ENCODE measurements at regions not wholly inside any gene's neighbourhood (a gene's known extent, or its start where the extent isn't known, plus 50 kb on each side); places are given as distances from the start of the nearest gene placed in this dataset.

DNA sequence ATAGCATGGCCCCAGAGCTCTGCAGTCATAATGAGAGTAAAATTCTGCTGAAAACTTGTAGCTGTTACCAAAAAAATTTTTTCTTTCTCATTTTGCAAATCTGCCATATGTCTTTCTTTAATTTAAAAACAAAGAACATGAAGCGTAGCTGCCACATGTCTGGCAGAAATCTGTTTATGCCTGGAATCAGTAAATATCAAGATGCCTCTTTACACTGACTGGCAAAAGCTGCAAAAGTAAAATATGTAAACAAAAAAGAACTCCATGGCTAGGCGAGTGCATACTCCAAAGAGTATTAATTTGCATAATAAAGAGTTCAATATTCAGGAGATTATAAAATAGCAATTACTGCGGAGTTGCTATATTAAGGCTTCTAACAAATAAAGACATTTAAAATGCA is 130.9 kb upstream of the SP8 start:
- H3K4me2 ChIP-seq (ENCODE audit: insufficient read depth, low read length): no peak overlapping the region
- intact Hi-C loops (cut with micrococcal nuclease): no loop called here
- H3K27me3 ChIP-seq (ENCODE audit: control insufficient read depth in 2 of 2, insufficient read depth in 2 of 2, low read length in 2 of 2): no peaks in the 10 kb centered on the region
- H3K4me1 ChIP-seq (ENCODE audit: control insufficient read depth, extremely low read depth, insufficient read depth, low read length): no peaks in the 10 kb centered on the region
- no peaks in the 10 kb centered on the region for H4K20me1 ChIP-seq (replicated peaks; ENCODE audit: control insufficient read depth, extremely low read depth, insufficient read depth, low read length)
- DNase-seq (ENCODE audit: low read depth, low spot score) (no peak), FAIRE-seq (no peak)
- no peak overlapping the region for H3K4me3 ChIP-seq (replicated peaks in 1 of 3; ENCODE audit: insufficient read depth in 1 of 3, low read depth in 1 of 3, low read length in 3 of 3)
- H3K27ac ChIP-seq (ENCODE audit: insufficient read depth, low read depth, low read length): no peak overlapping the region
- BruUV-seq (replicated peaks): no TSS peak
- no peaks in the 10 kb centered on the region for H3K9me3 ChIP-seq (replicated peaks; ENCODE audit: control insufficient read depth, insufficient read depth, low read length)
- CTCF ChIA-PET: no interaction called here
- no peaks in the 10 kb centered on the region for H3K9me1 ChIP-seq (replicated peaks; ENCODE audit: control insufficient read depth, extremely low read depth, insufficient read depth, low read length)
- H3K79me2 ChIP-seq (ENCODE audit: control insufficient read depth, insufficient read depth, low read length): no peaks in the 10 kb centered on the region
- dilution Hi-C loops (cut with MboI; ENCODE audit: extremely low pct_ligation_motif_present, low sequenced_read_pairs): no loop called here
- no peaks in the 10 kb centered on the region for H3K36me3 ChIP-seq (ENCODE audit: control insufficient read depth in 2 of 2, extremely low read depth in 1 of 2, insufficient read depth in 2 of 2, low read length in 2 of 2)
- TF ChIP-seq FOS (IDR thresholded peaks at IDR 0.05; ENCODE audit: borderline replicate concordance, insufficient read depth, low read length) (no peak), POLR2A (IDR thresholded peaks at IDR 0.05; ENCODE audit: low read depth, low read length) (no peak), POLR2AphosphoS5 (IDR thresholded peaks at IDR 0.05; ENCODE audit: insufficient read depth, low read depth, low read length) (no peak), GATA2 (IDR thresholded peaks at IDR 0.05; ENCODE audit: insufficient read depth, insufficient read length, low read depth, low read length) (no peak), EZH2 (IDR thresholded peaks at IDR 0.05; ENCODE audit: borderline replicate concordance, low read depth, low read length, severe bottlenecking) (no peak), JUN (IDR thresholded peaks at IDR 0.05; ENCODE audit: borderline replicate concordance, insufficient read depth, insufficient read length, low read depth) (no peak), MYC (IDR thresholded peaks at IDR 0.05; ENCODE audit: low read depth, low read length) (no peak)
- TF ChIP-seq, protein P1, sequence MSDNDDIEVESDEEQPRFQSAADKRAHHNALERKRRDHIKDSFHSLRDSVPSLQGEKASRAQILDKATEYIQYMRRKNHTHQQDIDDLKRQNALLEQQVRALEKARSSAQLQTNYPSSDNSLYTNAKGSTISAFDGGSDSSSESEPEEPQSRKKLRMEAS (IDR thresholded peaks at IDR 0.05; ENCODE audit: insufficient read depth, insufficient read length): no peak
- TF ChIP-seq, protein P2, sequence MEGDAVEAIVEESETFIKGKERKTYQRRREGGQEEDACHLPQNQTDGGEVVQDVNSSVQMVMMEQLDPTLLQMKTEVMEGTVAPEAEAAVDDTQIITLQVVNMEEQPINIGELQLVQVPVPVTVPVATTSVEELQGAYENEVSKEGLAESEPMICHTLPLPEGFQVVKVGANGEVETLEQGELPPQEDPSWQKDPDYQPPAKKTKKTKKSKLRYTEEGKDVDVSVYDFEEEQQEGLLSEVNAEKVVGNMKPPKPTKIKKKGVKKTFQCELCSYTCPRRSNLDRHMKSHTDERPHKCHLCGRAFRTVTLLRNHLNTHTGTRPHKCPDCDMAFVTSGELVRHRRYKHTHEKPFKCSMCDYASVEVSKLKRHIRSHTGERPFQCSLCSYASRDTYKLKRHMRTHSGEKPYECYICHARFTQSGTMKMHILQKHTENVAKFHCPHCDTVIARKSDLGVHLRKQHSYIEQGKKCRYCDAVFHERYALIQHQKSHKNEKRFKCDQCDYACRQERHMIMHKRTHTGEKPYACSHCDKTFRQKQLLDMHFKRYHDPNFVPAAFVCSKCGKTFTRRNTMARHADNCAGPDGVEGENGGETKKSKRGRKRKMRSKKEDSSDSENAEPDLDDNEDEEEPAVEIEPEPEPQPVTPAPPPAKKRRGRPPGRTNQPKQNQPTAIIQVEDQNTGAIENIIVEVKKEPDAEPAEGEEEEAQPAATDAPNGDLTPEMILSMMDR (IDR thresholded peaks at IDR 0.05; ENCODE audit: extremely low read depth in 1 of 2, insufficient read depth in 1 of 2, low read depth in 1 of 2, low read length in 2 of 2): no peak
- no peak overlapping the region for H2AFZ ChIP-seq (ENCODE audit: low read depth, low read length)
- no peak overlapping the region for H3K9ac ChIP-seq (replicated peaks; ENCODE audit: extremely low read depth, insufficient read depth, low read length)
- POLR2A ChIA-PET: no interaction called here

All from endothelial cell of umbilical vein (primary cell).